ENCODE measurements at regions not wholly inside any gene's neighbourhood (a gene's known extent, or its start where the extent isn't known, plus 50 kb on each side); places are given as distances from the start of the nearest gene placed in this dataset.

DNA sequence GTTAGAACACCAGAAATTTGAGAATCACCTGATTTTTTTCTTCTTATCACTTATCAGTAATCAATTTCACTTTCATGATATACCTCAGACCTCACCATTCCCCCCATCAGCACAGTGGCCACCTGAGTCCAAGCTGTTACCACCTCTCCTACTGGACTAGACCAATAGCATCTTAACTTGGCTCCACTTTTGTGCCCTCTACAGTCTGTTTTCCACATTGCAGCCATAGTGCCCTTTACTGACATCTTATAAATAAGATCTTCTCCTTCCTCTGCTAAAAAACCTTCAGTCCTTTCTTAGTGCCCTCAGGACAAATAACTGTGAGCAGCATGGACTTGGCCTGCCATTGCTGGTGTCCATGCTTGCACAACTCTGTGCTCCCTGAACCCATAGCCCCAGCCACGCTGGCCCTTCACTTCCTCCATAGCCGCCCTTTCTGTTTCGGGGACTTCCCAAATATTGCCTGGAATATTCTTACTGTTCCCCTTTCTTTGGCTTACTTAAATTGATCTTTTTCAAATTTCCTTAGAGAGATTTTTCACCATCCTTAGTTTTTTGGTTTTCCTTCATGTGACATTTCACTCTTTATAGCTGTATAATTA, 380.8 kb downstream of the LMO7 start:
- Histone ChIP-seq H3K27me3 (no peaks in the 10 kb centered on the region), H3K4me3 (no peak overlapping the region), H3K4me1 (no peaks in the 10 kb centered on the region), H3K27ac (no peak overlapping the region), H3K9me3 (no peaks in the 10 kb centered on the region), H3K36me3 (no peaks in the 10 kb centered on the region)
- intact Hi-C loops (cut with DNase I): loop anchor here in 1 of 3 donors (10.0 kb wide), 1 partner anchor 322 kb away; no protein-coding TSS in a partner anchor
- DNase-seq (peak in 1 of 6 donors; percentile 15), ATAC-seq (peak in 3 of 4 donors; percentile 62 to 72 (median 68)), FAIRE-seq (no peak)
- TF ChIP-seq CTCF (IDR thresholded peaks at IDR 0.05): peak in 1 of 4 donors; percentile 11
- WGBS, 2 donors: 91 to 98% methylated on average over 3 of the region's 3 CpGs

GRCh38 chr13:76014406-76015318, 378.5 kb downstream of the LMO7 start:
- Histone ChIP-seq H3K27ac (peak overlapping the region in 1 of 4 donors; percentile 27), H3K36me3 (no peaks in the 10 kb centered on the region), H3K4me3 (no peak overlapping the region), H3K4me1 (no peaks in the 10 kb centered on the region), H3K9me3 (no peaks in the 10 kb centered on the region), H3K27me3 (no peaks in the 10 kb centered on the region)
- peak in 3 of 4 donors; percentile 53 to 74 (median 67) for ATAC-seq
- FAIRE-seq: peak; percentile 26
- DNase-seq: peak in 1 of 6 donors; percentile 16
- intact Hi-C loops (cut with DNase I): loop anchor here in 1 of 3 donors (10.0 kb wide), 1 partner anchor 320 kb away; no protein-coding TSS in a partner anchor
- WGBS, 2 donors: 48 to 49% methylated on average over 5 of the region's 5 CpGs
- no peak for TF ChIP-seq CTCF (IDR thresholded peaks at IDR 0.05)

DNA sequence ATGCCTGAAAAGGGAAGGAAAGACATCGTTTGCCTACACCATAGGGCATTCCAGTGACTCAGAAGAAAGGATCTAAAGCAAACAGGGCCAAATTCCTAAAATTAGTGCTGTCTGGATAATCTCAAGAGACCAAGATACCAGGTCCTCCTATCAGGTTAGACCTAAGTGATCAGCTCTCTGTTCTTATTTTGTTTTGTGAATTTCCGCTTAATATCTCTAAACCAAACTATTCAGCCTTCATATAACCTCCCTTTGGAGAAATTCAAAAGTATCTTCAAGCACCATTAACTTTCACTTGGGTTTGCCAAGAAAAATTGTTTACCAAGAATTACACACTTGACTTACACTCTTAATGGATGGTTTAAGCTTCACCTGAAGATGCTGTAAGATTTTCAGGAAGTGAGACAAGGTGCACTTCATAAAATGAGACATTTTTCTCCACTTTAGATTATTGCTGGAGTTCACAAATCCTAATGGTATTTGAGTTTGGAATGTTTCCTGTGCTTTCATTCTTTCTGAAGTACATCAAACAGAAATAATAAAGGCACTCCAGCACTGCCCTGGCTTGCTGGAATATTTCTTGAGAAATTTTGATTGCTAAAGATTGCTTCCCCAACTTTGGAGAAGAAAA, 376.1 kb downstream of the LMO7 start:
- no peak for DNase-seq
- Histone ChIP-seq H3K9me3 (no peaks in the 10 kb centered on the region), H3K4me3 (no peak overlapping the region), H3K27ac (no peak overlapping the region), H3K36me3 (no peaks in the 10 kb centered on the region), H3K27me3 (no peaks in the 10 kb centered on the region), H3K4me1 (no peaks in the 10 kb centered on the region)
- no peak for TF ChIP-seq CTCF (IDR thresholded peaks at IDR 0.05)
- intact Hi-C loops (cut with DNase I): loop anchor here in 1 of 3 donors (10.0 kb wide), 1 partner anchor 317 kb away; no protein-coding TSS in a partner anchor
- no peak for ATAC-seq
- no peak for FAIRE-seq
- WGBS, 2 donors: 84 to 85% methylated on average over 2 of the region's 2 CpGs

DNA sequence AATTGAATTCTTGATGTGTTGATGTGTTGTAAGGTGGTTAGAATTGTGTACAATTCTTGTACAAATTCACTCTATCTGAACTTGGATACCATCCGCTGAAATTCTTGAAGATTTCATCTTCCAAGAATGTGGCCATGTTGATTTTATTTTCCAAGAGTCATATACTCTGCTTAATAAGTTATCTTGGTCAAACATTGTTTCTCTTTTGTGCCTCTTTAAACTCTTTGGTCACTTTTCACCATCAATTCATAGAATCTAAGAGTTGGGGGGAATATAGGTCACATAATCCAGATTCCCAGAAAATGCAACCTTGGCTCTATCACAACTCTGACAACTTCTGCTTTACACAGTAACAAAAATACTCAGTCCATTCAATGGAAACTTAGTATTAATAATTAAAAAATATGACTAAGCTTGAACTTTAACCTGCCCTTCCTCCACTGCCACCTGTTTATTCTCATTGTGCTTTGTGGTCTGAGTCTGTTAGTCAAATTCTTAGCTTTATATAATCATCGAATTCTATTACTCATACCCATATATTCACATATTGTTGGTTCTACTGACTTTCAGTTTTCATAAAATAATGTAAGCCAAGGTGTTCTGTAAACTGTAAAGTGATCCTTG, 373.2 kb downstream of the LMO7 start:
- intact Hi-C loops (cut with DNase I): no loop called here
- Histone ChIP-seq H3K4me3 (no peak overlapping the region), H3K36me3 (no peaks in the 10 kb centered on the region), H3K9me3 (no peaks in the 10 kb centered on the region), H3K27ac (peak overlapping the region in 2 of 4 donors; percentile 1 to 33), H3K27me3 (no peaks in the 10 kb centered on the region), H3K4me1 (no peaks in the 10 kb centered on the region)
- no peak for TF ChIP-seq CTCF (IDR thresholded peaks at IDR 0.05)
- FAIRE-seq (peak; percentile 20), ATAC-seq (peak; percentile 24 to 77 (median 44)), DNase-seq (no peak)
- 44 to 45% methylated on average over 2 of the region's 2 CpGs for WGBS, 2 donors
